HCT116 (cell line): ENCODE measurements at regions not wholly inside any gene's neighbourhood (a gene's known extent, or its start where the extent isn't known, plus 50 kb on each side); places are given as distances from the start of the nearest gene placed in this dataset.

Experiments used
- ATF3 ChIP-seq: IDR thresholded peaks from 2 replicates; pipeline ENCODE4 v1.6.1; 2012
- CBX3 ChIP-seq: IDR thresholded peaks from 2 replicates; pipeline ENCODE4 v1.6.1; 2012; ENCODE audit warnings: low read depth
- CEBPB ChIP-seq: IDR thresholded peaks from 2 replicates; pipeline ENCODE4 v1.6.1; 2012; ENCODE audit warnings: low read depth
- CTCF ChIP-seq, 3 experiments: fragments of 200-600 bp in 1 of 3; sonication (generic) in 1 of 3; IDR thresholded peaks in 2 of 3; conservative IDR thresholded peaks in 1 of 3; 2 replicates each; pipeline ENCODE4 v1.5.1; 2012 to 2017; ENCODE audit warnings: low read depth in 2 of 3, low read length in 2 of 3, antibody characterized with exemption in 1 of 3, borderline replicate concordance in 1 of 3, control low read depth in 1 of 3, mild to moderate bottlenecking in 1 of 3, mixed read lengths in 1 of 3, mixed run types in 1 of 3, moderate library complexity in 1 of 3; ENCODE audit not compliant: insufficient read depth in 1 of 3
- EGR1 ChIP-seq: IDR thresholded peaks from 2 replicates; pipeline ENCODE4 v1.6.1; 2012; ENCODE audit warnings: low read depth
- POLR2AphosphoS5 ChIP-seq: IDR thresholded peaks from 2 replicates; pipeline ENCODE4 v1.6.1; 2011; ENCODE audit warnings: mild to moderate bottlenecking, low read depth, low read length, moderate library complexity
- ZBTB33 ChIP-seq: IDR thresholded peaks from 2 replicates; pipeline ENCODE4 v1.6.1; 2011; ENCODE audit warnings: mild to moderate bottlenecking, low read length, moderate library complexity; ENCODE audit not compliant: insufficient replicate concordance; ENCODE audit errors: extremely low read depth

- no peak for TF ChIP-seq CEBPB
- TF ChIP-seq POLR2AphosphoS5, result no peak
- TF ChIP-seq EGR1, result no peak
- TF ChIP-seq CTCF (IDR thresholded peaks at IDR 0.05 in 2 of 3, conservative IDR thresholded peaks at IDR 0.05 in 1 of 3; ENCODE audit: borderline replicate concordance in 1 of 3, insufficient read depth in 1 of 3, low read depth in 2 of 3, low read length in 2 of 3), result no peak
- no peak for TF ChIP-seq ATF3
- no peak for TF ChIP-seq CBX3
- no peak for TF ChIP-seq ZBTB33
Measured at GRCh38 chr2:129877795-129878775, 101.4 kb upstream of the RAB6C start.
